Stimulated activated naive CD8-positive, alpha-beta T cell treated with anti-CD3 and anti-CD28 coated beads, Interleukin-15, Interleukin-2, amounts not matched to agents 100 U/mL and 50 U/mL, for 24 hours (primary cell): ENCODE measurements at regions not wholly inside any gene's neighbourhood (a gene's known extent, or its start where the extent isn't known, plus 50 kb on each side); places are given as distances from the start of the nearest gene placed in this dataset.

ENCODE experiments used
- ATAC-seq: fragments of 150-1000 bp; cut with Tn5 transposase; one replicate; pipeline ENCODE4 v1.10.0; 2021
- DNase-seq: peaks from one replicate; pipeline ENCODE4 v3.0.0; 2021

DNA sequence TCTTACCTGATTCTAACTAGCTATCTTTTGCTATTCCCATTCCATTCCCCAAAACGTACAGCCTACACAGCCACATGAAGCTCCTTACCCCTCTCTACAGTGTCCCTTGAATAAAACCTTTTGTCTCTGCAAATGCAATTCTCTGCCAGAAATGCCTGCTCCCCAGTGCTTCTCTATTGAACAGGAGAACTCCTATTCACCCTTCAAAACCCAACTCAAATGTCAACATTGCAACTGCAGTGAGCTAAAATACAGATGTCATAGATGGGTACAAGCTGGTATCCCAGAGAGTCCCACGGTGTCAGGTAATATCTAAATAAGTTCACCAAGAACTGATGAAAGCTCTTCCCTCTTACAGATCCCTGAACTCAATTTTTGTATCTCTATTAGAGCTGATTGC is 421.7 kb downstream of the INSC start:
- no peak for ATAC-seq

DNA sequence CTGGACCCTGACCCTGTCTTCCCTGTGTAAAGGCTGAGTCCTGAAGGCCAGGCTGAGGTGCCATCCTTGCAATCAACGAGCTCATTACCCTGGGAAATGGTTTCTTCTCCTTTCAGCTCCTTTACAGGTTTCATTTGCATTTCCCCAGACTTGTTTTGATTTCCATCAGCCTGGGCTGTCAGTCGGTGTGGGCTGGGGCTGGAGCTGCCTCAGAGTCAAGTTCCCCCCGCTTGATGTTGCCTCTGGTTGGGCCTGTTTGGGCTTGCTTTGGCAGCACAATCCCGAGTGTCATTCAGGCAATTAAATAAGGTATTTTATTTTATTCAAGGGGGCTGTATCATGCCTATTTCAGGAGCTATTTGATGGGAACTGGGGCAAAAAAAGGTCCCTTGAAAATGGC is 424.9 kb downstream of the INSC start:
- ATAC-seq (no peak), DNase-seq (no peak)

More for the DNA sequence above, 421.7 kb downstream of the INSC start:
- DNase-seq: no peak

DNA sequence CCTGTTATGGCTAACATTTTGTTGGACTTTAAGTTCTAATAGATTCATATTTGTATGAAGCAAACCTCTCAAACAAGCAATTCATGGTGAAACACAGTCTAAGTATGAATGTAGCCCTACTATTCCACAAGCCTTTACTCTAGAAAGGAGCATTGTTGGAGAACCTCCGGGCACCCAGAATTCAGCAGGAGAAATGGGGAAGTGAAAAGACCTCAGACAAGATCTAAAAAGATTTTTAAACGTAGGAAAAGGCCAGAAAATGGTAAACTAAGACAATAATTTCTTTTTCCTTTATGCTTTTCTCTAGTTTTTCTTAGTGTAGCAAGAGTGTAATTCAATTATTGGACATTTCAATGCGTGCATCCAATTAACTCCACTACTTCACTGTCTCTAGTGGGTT is 426.4 kb downstream of the INSC start:
- DNase-seq: no peak

DNA sequence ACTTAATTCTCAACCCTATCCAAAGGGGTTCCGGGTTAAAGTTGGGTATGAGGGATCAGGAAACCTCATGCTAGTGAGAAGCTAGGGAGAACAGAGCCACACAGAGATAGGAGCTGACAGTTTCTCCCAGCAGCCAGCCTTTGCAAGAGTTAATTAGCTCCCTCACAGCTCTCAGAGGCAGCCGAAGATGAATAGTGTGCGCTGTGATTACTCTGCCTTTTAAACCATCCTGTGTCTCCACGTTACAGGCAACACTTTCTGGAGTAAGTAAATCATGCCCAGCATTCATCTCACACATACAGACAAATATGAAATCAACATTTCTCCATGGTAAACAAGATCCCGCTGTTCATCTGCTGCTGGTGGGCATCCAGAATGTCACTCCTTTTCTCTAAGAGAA is 429.6 kb downstream of the INSC start:
- DNase-seq: no peak
- ATAC-seq: no peak

More for the DNA sequence above, 426.4 kb downstream of the INSC start:
- ATAC-seq: no peak

DNA sequence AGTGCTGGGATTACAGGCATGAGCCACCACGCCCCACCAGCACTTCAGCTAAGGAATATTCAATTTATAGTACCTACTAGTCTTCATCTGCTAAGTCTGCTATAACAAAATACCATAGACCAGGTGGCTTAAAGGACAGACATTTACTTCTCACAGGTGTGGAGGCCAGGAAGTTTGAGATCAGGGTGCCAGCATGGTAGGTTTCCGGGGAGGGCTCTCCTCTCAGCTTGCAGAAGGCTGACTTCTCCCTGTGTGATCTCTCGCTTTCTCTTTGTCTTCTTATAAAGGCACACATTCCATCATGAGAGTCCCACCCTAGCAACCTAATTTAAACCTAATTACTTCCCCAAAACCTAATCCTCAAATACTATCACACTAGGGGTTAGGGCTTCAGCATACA is 433.0 kb downstream of the INSC start:
- DNase-seq (no peak), ATAC-seq (no peak)

DNA sequence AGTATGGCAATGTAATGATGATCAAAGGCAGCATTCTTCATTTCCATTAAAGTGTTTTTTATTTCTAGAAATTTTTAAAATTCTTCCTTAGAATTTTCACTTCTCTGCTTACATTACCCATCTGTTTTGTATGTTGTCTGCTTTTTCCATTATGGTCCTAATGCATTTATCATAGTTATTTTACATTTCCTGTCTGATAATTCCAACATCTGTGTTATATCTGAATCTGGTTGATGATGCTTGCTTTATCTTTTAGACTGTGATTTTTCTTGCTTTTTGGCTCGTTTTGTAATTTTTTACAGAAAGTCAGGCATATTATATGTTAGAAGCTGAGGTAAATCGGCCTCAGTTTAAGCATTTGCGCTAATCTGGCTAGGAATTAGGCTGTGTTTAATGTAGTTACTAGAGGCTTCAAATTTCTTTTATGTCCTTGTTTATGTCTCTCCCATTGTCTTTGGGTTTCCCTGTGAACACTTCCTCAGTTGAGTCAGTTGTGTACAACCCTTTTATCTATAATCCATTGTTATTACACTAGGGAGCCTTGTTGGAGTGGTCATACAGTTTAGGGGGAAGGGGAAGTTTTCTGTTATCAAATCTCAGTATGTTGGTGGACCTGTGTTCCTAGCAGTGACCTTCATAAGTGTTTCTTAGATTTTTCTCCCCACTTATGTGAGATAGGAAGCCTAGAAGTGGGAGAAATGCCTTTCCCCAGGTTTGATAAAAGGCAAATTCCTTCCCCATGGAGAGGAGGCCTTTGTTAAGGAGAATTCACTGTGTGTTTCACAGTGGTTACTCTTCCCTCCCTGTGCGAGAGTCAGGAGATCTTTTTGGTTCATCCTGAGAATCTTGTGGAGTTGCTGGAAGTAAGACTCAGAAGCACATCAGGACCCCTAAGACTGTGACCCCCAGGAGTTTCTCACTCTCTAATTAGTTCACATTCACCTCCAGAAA is 437.5 kb downstream of the INSC start:
- ATAC-seq: no peak
- DNase-seq: no peak

DNA sequence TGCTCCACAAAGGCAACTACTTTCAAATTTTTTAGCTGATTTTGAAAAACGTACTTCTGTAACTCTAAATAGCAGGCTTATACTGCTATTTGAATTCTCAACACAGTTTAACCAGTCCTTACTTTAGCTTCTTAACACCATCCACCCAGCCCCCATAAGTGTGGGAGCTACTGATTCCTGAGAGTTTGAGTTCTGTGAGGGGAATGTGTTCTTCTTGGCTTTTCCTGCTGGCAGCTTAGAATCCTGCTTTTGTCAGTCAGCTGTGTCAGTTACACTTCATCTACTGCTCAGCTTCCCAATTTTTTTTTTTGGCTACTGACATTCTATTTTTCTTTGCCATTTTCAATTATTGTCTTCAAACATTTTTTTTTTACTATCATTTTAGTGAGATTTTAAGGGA is 440.4 kb downstream of the INSC start:
- ATAC-seq (no peak), DNase-seq (no peak)

DNA sequence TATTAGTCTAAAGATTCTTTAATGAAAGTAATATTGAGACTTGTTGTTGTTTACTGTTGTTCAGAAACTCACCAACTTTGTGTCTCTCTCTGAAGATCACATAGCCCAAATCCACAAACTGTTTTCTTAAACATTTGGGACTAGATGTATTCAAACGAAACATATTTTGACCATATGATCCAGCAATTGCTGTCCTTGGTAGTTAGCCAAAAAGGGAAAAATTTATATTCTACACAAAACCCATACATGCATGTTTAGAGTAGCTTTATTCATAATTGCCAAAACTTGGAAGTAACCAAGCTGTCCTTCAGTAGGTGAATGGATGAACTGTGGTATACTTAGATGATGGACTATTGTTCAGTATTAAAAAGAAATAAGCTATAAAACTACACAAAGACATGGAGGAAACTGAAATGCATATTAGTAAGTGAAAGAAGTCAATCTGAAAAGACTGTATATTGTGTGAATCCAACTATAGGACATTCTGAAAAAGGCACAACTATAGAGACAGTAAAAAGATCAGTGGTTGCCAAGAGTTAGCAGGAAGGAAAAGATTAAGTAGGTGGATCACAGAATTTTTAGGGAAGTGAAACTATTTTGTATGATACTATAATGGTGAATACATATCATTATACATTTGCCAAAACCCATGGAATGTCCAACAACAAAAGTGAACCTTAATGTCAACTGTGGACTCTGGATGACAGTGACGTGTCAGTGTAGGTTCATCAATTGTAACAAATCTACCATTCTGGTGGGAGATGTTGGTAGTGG is 442.9 kb downstream of the INSC start:
- ATAC-seq (no peak), DNase-seq (no peak)

DNA sequence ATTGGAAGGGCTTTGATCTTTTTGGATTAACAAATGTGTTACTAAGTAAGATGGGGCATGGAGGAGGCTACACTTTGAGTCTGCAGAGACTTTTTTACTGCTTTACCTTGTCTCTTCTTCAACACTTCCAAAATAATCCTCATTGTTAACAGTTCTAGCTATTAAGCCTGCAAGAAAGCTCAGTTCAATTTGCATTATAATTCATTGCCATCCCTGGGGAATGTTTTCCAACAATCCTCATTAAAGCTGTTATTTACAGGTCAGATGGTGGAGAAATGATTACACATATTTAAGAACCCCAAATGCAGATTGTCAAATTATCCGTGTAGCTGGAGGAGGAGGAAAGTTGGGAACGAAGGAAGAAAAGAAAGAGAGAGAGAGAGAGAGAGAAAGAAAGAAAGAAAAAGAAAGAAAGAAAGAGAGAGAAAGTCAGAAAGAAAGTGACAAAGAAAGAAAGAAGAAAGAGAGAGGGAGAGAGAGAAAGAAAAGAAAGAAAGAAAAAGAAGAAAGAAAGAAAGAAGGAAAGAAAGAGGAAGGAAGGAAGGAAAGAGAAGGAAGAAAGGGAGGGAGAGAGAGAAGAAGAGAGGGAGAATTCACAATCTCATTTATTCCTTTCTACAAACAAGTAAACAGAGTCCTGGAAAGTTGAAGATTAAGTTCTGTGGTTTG is 443.9 kb downstream of the INSC start:
- no peak for DNase-seq
- no peak for ATAC-seq

DNA sequence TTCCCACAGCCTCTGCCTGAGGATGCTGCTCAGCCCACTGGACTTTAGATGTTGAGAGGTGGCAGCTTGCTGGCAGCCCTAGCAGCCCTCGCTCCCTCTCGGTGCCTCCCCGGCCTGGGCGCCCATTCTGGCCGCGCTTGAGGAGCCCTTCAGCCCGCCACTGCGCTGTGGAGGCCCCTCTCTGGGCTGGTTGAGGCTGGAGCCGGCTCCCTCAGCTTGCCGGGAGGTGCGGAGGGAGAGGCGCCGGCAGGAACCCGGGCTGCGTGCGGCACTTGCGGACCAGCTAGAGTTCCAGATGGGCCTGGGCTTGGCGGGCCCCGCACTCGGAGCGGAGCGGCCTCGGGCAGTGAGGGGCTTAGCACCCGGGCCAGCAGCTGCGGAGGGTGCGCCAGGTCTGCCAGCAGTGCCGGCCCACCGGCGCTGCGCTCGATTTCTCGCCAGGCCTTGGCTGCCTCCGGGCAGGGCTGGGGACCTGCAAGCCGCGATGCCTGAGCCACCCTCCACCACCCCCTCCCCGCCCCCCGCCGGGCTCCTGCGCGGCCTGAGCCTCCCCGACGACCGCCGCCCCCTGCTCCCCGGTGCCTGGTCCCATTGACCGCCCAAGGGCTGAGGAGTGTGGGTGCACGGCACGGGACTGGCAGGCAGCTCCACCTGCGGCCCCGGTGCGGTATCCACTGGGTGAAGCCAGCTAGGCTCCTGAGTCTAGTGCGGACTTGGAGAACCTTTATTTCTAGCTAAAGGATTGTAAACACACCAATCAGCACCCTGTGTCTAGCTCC is 446.2 kb downstream of the INSC start:
- ATAC-seq (no peak), DNase-seq (no peak)

DNA sequence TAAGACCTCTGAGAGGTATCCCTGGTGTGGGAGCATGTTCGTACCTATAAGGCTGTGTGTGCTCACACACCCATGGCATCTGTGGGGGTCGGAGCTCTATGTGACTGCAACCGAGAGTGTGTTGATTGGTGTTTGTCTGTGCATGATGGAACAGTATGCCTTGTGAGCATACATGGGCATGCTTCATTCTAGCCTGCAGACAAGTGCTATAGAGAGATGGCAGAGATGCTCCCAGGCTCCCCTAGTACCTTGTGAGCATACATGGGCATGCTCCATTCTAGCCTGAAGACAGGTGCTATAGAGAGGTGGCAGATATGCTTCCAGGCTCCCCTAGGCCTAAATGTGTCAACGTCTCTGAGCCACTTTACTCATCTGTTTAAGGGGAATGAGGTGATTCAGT is 447.5 kb downstream of the INSC start:
- DNase-seq (no peak), ATAC-seq (no peak)

DNA sequence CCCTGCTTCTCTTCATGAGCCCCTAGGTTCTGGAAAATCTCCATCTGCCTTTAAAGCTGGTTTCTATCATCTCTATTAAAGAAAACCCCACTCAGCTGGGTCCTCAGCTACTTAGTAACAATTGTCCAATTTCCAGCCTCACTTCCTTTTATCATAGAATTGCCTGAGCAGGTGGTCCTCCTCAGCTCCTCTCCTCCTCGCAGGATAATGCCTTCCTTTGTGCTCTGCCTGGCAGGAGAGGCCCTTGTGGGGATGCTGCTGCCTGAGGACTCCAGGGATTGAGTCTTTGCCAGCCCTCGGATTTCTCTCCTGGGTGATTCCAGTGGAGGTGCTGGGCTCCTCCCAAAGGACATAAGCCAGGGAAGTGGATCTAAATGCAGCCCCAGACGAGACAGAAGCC is 448.3 kb downstream of the INSC start:
- DNase-seq (no peak), ATAC-seq (no peak)

DNA sequence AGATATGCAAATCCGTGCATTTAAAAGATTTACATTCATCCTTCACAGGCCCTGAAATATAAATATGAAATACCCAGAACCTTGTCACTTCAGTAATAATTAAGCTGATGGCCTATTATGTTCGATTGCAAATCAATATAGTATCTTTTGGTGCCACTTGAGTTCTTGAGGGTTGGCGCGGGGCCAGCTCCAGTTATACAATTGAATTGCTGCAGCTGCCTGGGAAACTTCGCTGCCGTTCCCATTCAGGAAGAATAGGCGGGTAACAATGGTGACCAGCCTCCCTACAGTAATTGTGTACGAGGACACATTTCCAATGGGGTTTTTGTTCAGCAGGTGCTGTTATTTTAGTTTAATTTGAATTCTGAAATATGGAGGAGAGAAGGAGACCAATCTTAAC is 451.2 kb downstream of the INSC start:
- no peak for DNase-seq
- ATAC-seq: no peak

DNA sequence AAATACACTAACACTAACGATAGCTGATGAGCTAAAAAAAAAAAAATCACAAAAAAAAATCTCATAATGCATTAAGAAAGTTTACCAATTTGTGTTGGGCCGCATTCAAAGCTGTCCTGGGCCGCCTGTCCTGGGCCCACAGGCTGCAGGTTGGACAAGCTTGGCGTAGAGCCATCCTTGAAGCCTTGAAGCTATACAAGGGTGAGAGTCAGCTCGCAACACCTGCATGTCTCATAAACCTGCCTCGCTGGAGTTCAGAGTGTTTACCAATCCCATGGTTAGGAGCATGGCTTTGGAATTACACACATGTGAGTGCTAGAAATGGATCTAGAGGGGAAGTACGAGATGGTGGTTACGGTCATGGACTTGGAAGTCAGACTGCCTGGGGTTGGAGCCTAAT is 453.7 kb downstream of the INSC start:
- no peak for ATAC-seq
- no peak for DNase-seq

DNA sequence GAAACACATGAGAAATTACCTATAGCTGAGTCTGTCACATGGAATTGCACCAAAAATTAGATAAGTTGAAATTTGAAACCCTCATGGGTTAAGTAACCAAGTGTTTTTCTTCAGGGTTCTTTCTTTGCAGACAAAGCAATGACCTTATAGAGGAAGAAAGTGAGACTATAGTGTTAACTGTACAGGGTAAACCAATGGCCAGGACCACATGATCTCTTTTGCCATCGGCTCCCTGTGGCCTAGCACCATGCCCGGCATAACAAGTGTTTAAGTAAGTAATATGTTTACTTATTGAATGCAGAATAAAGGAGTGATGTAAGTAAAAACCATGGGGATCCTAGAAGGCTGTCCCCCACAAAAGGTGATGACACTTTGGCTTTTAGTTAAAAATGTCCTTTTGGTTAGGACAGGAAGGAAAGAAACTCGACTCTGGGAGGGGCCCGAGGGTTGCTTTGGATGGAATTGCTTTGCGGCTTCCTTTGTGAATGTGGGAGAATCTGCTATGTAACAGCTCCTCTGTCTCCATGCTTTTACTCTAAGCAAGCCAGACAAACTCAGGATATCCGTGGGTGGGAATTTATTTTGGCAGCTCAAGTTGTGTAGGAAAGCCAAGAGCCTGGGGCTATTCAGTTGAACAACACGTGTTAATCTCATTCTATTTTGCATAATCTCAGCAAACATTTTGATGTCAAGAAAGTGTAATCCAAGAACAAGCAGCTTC is 454.7 kb downstream of the INSC start:
- no peak for DNase-seq
- no peak for ATAC-seq

DNA sequence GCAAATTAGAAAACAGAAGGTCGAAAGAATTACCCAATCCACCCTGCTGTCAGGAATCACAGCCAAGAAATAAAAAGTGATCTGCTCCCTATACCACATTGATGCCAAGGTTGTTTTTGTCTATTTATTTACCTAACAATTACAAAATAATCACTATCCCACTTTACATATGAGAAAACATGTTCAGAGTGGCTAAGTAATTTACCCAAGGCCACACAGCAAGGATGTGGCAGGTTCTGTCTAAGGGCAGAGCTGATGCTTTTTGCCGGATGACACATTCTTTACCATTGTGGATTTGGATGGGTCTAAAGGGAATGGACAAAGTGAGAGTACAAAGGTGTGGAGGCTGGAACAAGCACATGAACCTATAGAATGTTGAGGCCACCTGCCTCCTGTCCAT is 460.7 kb downstream of the INSC start:
- no peak for ATAC-seq

DNA sequence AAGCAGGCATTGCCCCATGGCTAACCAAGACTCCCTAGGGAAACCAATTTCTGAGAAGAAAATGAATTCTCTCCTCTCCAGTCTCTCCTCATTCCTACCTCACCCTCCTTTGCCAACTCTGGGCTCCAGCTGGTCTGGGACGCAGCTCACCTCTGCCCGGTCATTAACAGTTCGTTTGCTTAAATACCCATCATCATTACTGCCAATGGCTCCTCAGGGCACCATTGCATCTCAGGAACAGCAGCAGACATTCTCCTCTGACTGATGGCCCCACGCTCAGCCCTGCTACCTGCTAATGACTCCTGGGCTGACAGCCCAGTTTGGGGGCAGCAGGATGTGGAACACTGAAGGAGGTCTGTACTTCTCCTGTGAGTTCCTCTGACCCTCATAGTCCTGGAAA is 462.0 kb downstream of the INSC start:
- ATAC-seq (no peak), DNase-seq (no peak)

More for the DNA sequence above, 460.7 kb downstream of the INSC start:
- DNase-seq: no peak

DNA sequence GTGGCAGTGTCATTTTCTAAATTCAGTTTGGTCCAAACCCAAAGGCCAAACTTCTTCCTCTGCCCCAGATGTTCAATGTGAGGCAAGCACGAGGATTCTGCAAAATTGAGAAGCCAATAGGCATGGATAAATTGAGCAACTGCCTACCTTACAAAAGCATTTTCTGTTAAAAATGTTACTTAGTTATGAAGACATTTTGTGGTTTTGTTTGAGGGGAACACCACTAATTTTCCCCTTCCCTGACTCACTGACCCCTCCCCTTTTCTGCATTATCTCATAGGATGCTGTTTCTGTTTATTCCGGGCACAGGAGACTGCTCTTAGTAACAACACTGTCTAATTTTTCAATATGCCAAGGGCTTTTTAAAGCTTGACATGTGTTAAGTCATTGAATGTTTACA is 462.8 kb downstream of the INSC start:
- ATAC-seq (no peak), DNase-seq (no peak)

DNA sequence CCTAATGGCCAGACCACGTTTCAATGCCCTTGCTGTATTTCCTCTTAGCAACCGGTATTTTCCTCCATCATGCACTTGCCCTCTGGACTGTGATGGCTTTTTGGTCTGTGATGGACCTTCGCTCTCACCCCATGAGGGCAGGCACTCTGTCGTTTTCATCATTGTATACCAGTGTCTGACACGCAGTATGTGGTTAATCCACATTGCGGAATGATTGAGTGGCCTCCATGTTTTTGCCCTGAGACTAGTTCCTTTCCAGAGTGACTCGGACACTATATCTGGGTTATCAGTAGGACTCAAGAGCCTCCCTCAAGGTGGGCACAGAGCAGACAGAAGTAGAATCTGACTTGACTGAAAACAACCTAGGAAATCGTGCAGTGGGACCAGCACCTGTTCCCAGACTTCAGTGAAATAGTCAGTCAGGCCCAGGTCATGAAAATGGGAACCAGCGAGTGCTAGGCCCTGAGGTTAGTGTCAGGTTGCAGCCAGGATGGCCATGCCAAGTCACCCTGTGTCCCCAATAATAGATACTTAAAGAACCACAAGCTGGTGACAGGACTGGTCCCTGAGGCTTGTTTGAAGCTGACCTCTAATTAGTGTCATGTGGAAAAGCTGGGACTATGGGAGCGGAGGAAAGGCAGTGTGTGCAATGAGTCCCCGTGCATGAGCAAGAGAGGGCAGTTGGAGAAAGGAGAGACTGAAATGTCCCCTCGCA is 464.7 kb downstream of the INSC start:
- ATAC-seq (no peak), DNase-seq (no peak)

DNA sequence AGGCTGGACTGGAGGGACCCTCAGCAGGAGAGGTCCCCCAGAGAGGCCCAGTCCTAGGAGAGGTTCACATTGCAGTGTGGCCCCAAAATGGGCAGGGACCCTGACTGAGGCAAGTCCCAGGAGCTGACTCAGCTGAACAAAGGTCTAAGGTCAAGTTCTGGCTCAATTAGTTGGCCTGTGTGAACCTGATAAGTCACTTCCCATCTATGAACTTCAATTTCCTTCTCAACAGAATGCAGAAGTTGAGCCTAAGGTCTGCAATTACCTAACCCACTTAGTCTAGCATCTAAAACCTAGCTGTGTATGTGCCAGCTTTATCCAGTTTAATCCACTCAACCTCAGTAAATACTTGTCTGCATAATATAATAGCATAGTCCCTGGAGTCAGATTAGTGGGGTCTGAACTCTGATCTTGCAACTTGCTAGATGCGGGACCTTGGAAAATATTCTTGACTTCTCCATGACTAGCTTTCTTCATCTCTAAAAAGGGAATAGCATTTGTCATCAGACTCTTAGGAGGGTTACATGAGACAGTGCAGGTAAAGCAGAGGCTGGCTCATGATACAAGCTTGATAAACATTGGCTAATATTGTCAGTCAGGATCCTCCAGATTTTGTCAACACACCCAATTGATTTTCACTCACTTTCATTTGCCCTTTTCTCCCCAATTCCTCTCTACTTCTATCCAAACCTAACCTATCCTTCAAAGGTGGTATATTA is 465.5 kb downstream of the INSC start:
- DNase-seq (no peak), ATAC-seq (no peak)
